NT2/D1 (cell line): ENCODE measurements at regions not wholly inside any gene's neighbourhood (a gene's known extent, or its start where the extent isn't known, plus 50 kb on each side); places are given as distances from the start of the nearest gene placed in this dataset.

ENCODE experiments used
- SUZ12 ChIP-seq: IDR thresholded peaks from 2 replicates; pipeline ENCODE4 v1.6.1; 2011; ENCODE audit not compliant: insufficient read length, insufficient read depth; ENCODE audit errors: extremely low read depth
- YY1 ChIP-seq: IDR thresholded peaks from 2 replicates; pipeline ENCODE4 v1.6.1; 2011; ENCODE audit not compliant: insufficient read length, insufficient read depth
- ZNF274 ChIP-seq: IDR thresholded peaks from 2 replicates; pipeline ENCODE4 v1.6.1; 2011; ENCODE audit warnings: mild to moderate bottlenecking, low read depth, low read length

- TF ChIP-seq YY1 (no peak), ZNF274 (no peak), SUZ12 (no peak)
These were observed 58.0 kb upstream of the TMEM132D start for GRCh38 chr12:129961856-129962255.
